Gastroesophageal sphincter (tissue), 4 donors: ENCODE measurements at regions not wholly inside any gene's neighbourhood (a gene's known extent, or its start where the extent isn't known, plus 50 kb on each side); places are given as distances from the start of the nearest gene placed in this dataset.

Experiments
- ATAC-seq: fragments of 150-250 bp; one replicate; pipeline ENCODE4 v1.9.1; 2016; ENCODE audit warnings: mild to moderate bottlenecking, moderate library complexity
- H3K27ac ChIP-seq, 4 donors: fragments of 200-600 bp; sonication (generic) in 3 of 4; 1 replicate in 3 of 4; 2 replicates in 1 of 4; pipeline ENCODE4 v1.5.1; 2016 to 2019
- H3K27me3 ChIP-seq: fragments of 200-600 bp; sonication (generic); one replicate; pipeline ENCODE4 v1.5.1; 2019
- H3K36me3 ChIP-seq, 2 donors: fragments of 200-600 bp; sonication (generic); one replicate each; pipeline ENCODE4 v1.5.1; 2019; ENCODE audit warnings: control low read depth in 1 of 2
- H3K4me1 ChIP-seq, 3 donors: fragments of 200-600 bp; sonication (generic); 1 replicate in 2 of 3; 2 replicates in 1 of 3; pipeline ENCODE4 v1.5.1; 2016 to 2019; ENCODE audit warnings: control low read depth in 2 of 3
- H3K4me3 ChIP-seq, 2 donors: fragments of 200-600 bp; sonication (generic); one replicate each; pipeline ENCODE4 v1.5.1; 2019; ENCODE audit warnings: mild to moderate bottlenecking in 1 of 2, moderate library complexity in 1 of 2
- H3K9me3 ChIP-seq, 3 donors: fragments of 200-600 bp; sonication (generic); one replicate each; pipeline ENCODE4 v1.5.1; 2017 to 2019; ENCODE audit warnings: control low read depth in 2 of 3
- EP300 ChIP-seq: sonication (generic); formaldehyde crosslinking; IDR thresholded peaks from one replicate; pipeline ENCODE4 v1.6.1; 2017; ENCODE audit warnings: antibody characterized with exemption, mild to moderate bottlenecking
- POLR2A ChIP-seq, 2 donors: fragments of 450-650 bp; IDR thresholded peaks; one replicate each; pipeline ENCODE4 v1.6.1; 2017; ENCODE audit warnings: antibody characterized with exemption in 2 of 2, mild to moderate bottlenecking in 2 of 2, moderate library complexity in 1 of 2
- POLR2AphosphoS5 ChIP-seq: sonication (generic); formaldehyde crosslinking; IDR thresholded peaks from one replicate; pipeline ENCODE4 v1.6.1; 2017; ENCODE audit warnings: antibody characterized with exemption
- WGBS, 2 donors: methylation state at CpG; one replicate each; pipeline ENCODE4 v1.1.5; 2018; ENCODE audit warnings: low coverage in 1 of 2; 5-methylcytosine and 5-hydroxymethylcytosine counted together
- TF ChIP-seq, protein P1 (sequence below), 4 experiments: fragments of 200-600 bp in 2 of 4; fragments of 450-650 bp in 2 of 4; sonication (generic) in 1 of 4; IDR thresholded peaks; one replicate each; pipeline ENCODE4 v1.5.1; 2017 to 2019; ENCODE audit warnings: antibody characterized with exemption in 4 of 4, mild to moderate bottlenecking in 2 of 4, moderate library complexity in 2 of 4

DNA sequence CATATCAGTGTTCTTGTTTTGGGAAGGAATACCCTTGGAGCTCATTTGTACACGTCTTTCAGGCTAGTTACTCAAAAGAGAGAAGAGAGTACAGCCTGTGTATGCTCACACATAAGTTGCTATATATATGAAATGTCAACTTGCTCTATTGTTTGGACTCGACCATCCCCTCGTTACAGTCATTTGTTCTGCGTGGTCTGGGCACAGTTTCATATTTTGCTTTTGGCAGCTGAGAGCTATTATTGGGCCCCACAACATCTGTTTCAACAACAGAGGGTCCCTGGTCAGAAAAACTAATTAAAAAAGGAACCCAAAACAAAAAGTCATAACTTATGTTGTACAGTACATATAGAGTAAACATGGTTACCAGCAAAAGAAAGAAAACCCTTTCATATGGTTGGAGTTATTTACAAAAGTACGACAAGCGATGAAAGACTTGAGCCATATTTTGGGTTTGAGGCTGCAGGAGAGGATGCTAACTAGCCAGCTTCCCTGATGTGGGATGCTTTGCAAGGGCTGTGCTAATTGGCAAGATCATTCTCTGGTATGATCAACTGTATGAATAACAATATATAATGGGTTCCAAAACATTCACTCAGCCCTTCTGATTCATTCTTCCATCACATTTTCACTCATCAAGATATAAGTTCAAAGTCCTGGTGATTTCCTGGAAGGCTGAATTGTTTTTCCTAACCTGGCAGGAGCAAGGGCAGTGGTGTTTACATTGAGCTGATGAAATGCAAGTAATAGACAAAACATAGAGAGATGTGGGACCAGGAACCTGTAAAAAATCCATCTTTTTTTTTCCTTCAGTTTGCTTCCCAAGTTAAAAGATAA, 137.9 kb downstream of the RPS12 start:
- no peaks in the 10 kb centered on the region for H3K27me3 ChIP-seq
- no peak for TF ChIP-seq POLR2A (IDR thresholded peaks at IDR 0.05)
- TF ChIP-seq EP300: no peak
- TF ChIP-seq POLR2AphosphoS5: no peak
- TF ChIP-seq, protein P1, sequence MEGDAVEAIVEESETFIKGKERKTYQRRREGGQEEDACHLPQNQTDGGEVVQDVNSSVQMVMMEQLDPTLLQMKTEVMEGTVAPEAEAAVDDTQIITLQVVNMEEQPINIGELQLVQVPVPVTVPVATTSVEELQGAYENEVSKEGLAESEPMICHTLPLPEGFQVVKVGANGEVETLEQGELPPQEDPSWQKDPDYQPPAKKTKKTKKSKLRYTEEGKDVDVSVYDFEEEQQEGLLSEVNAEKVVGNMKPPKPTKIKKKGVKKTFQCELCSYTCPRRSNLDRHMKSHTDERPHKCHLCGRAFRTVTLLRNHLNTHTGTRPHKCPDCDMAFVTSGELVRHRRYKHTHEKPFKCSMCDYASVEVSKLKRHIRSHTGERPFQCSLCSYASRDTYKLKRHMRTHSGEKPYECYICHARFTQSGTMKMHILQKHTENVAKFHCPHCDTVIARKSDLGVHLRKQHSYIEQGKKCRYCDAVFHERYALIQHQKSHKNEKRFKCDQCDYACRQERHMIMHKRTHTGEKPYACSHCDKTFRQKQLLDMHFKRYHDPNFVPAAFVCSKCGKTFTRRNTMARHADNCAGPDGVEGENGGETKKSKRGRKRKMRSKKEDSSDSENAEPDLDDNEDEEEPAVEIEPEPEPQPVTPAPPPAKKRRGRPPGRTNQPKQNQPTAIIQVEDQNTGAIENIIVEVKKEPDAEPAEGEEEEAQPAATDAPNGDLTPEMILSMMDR (IDR thresholded peaks at IDR 0.05): no peak
- H3K9me3 ChIP-seq: no peaks in the 10 kb centered on the region
- no peak overlapping the region for H3K4me3 ChIP-seq
- H3K27ac ChIP-seq: no peak overlapping the region
- H3K36me3 ChIP-seq: no peaks in the 10 kb centered on the region
- ATAC-seq: no peak
- no peaks in the 10 kb centered on the region for H3K4me1 ChIP-seq
- WGBS, 2 donors: 47 to 57% methylated on average over 5 to 6 of the region's 6 CpGs

DNA sequence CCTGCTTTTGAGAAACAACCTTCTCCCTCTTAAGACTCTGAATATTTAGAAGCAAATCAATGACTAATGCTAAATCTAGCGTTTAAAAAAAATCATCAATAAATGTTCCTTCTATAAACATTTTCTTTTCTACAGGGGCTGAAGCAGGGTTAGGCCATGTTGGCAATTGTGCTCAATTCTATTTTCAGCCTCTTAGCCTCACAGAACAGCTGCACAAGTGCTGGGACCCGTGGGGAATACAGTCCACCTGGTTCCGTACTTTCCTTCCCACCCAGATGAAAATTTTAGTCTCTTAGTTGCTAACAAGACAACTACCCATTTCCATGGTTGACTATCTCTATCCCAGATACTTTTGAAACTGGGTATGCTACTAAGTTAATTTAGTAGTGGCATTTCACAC, 138.6 kb downstream of the RPS12 start:
- no peak for ATAC-seq
- 34 to 36% methylated on average over 3 of the region's 3 CpGs for WGBS, 2 donors

DNA sequence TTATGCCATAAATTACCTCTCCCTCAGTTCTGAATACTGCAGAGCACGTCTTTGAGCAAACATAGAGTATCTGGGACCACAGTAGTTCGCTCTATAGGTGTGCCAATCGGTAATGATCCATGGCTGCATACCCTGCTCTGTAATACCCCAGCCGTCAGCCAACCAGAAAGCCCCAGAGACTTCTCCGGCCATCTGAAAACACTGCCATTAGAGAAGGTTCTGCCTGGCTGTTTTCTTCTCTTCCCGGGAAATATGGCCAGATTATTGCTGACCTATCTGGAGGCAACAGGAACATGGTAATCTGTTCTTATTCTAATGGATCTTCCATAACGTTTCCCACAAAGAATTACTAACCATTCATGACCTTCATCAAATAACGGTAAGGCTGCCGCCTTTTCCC, 139.9 kb downstream of the RPS12 start:
- no peaks in the 10 kb centered on the region for H3K36me3 ChIP-seq
- TF ChIP-seq, protein P1 (IDR thresholded peaks at IDR 0.05): no peak
- no peak for TF ChIP-seq EP300
- TF ChIP-seq POLR2A (IDR thresholded peaks at IDR 0.05): no peak
- no peak for TF ChIP-seq POLR2AphosphoS5
- no peak overlapping the region for H3K4me3 ChIP-seq
- H3K9me3 ChIP-seq: no peaks in the 10 kb centered on the region
- no peaks in the 10 kb centered on the region for H3K4me1 ChIP-seq
- ATAC-seq: no peak
- no peak overlapping the region for H3K27ac ChIP-seq
- WGBS, 2 donors: 64 to 74% methylated on average over 7 to 9 of the region's 9 CpGs
- H3K27me3 ChIP-seq: no peaks in the 10 kb centered on the region

More for the DNA sequence above, 138.6 kb downstream of the RPS12 start:
- TF ChIP-seq, protein P1 (IDR thresholded peaks at IDR 0.05): no peak
- TF ChIP-seq EP300 (no peak), POLR2A (IDR thresholded peaks at IDR 0.05) (no peak), POLR2AphosphoS5 (no peak)
- H3K27ac ChIP-seq: no peak overlapping the region
- no peaks in the 10 kb centered on the region for H3K27me3 ChIP-seq
- no peaks in the 10 kb centered on the region for H3K4me1 ChIP-seq
- H3K9me3 ChIP-seq: no peaks in the 10 kb centered on the region
- no peaks in the 10 kb centered on the region for H3K36me3 ChIP-seq
- no peak overlapping the region for H3K4me3 ChIP-seq

DNA sequence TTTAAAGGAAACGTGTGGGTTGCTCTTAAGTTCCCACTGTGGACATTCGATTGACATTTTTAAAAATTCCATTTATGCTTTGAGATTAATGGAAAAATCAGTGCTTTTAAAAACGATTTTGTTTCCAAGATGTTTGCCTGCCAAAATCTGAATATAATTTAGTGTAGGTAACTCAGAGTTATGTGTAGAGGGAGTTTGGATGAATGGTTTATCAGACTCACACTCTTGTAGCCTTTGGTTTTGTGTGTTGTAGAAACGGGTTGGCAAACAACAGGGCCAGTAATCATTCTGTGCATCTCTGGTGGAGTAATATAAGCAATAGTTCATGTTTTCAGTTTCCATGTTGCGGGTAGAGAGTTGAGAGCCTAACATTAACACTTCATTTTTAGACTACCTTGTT, 140.6 kb downstream of the RPS12 start:
- no peak for TF ChIP-seq EP300
- TF ChIP-seq POLR2AphosphoS5: no peak
- TF ChIP-seq, protein P1 (IDR thresholded peaks at IDR 0.05): no peak
- no peak for TF ChIP-seq POLR2A (IDR thresholded peaks at IDR 0.05)
- no peak for ATAC-seq

More for the DNA sequence above, 140.6 kb downstream of the RPS12 start:
- H3K9me3 ChIP-seq: no peaks in the 10 kb centered on the region
- no peaks in the 10 kb centered on the region for H3K36me3 ChIP-seq
- no peaks in the 10 kb centered on the region for H3K27me3 ChIP-seq
- 30 to 42% methylated on average over 5 of the region's 5 CpGs for whole genome bisulfite sequencing, 2 donors
- no peaks in the 10 kb centered on the region for H3K4me1 ChIP-seq
- no peak overlapping the region for H3K27ac ChIP-seq
- no peak overlapping the region for H3K4me3 ChIP-seq
